NCI-H1092 treated with DMSO at 0.1 percent for 48 hours (cell line): ENCODE measurements at regions not wholly inside any gene's neighbourhood (a gene's known extent, or its start where the extent isn't known, plus 50 kb on each side); places are given as distances from the start of the nearest gene placed in this dataset.

Experiments used
- DNase-seq: peaks from one replicate; lab custom pipeline; 2025; lab: John Stamatoyannopoulos, UW

DNA sequence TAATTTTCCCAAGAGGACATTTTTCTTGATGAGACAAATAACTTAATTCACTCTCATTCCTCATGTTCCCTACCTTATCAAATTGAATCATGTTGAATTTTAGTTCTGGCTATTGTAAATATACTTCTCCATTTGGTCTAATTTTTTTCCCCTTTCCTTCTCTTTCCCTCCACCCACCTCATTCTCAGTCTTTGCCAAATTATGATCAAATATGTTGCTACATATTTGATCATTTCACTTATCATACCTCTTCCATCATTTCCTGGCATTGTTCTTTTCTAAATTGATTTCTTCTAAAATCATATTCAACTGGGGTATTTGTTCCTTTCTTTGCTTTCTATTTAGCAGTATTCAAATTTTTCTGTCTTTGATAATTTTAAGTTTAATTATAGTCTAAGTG is 52.3 kb downstream of the HDGFL1 start:
- no peak for DNase-seq

DNA sequence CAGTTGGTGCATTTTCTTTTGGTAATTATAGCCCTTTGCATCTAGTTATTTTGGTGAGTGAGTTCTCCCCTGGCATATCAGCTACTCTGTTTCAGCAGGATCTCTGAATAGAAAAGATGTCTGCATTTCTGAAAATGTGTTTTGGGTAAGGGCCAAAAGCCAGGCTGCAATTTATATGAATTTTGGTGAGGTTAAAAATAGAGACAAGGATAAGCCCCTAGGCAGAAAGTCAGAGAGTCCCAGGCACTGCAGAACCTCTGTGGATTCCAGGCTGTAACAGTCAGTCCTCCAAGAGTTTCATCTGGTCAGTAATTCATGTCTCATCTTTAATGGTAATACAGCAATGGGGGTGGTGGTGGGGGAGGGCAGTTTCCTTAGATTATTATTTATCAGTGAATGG is 53.0 kb downstream of the HDGFL1 start:
- DNase-seq: no peak

DNA sequence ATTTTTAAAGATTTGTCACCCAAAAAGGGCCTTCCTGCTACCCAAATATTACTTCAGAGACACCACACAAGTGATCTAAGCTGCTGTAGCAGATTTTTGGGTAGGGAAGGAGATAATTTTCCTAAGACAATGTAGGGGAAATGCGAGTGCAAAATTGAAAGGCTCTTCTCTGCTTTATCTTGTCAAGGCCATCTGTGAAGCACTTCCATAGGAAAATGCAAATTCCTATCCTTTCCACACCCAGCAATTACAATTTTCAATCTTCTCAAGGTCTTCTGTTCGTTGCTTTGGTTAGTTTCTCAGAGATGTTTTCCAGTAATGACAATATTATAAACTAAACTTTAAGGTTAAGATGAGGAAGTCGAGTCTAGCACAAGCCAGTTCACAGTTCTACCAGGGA is 53.4 kb downstream of the HDGFL1 start:
- no peak for DNase-seq

DNA sequence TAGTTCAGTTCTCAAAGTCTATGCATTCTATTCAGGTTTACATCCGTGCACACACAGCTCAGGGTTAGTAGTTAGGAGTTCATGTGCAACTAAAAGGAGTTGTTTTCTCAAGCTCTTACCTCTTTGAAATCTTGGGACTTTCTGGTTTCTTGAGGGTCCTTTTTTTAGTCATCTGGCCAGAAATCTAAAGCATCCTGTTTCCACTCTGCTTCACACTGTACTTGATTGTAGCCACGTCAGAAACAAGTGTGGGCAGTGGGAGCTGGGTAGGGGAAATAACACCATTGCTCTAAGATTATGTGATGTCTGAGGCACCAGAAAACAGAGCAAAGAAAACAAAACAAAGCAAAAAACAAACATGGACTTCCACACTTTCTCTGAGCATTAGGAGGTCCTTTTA is 58.3 kb downstream of the HDGFL1 start:
- no peak for DNase-seq

DNA sequence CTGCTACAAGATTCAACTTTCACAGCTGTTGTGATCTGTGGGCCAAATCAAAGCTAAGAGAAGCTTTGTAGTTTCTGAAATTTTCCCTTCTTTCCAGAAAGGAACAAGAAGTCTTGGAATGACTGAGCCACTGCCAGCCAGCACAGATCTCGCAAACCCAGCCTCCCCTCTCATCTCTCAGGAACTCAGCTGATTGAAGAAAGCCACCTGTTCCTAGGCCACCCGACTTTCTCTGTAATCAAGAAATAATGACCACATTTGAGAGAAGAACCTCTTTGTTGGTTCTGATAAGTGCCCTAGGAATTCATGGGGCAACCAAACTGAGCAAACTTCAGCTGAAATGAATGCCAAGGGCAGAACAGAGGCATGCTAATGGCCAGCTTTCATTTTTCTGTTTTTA is 61.7 kb downstream of the HDGFL1 start:
- no peak for DNase-seq

DNA sequence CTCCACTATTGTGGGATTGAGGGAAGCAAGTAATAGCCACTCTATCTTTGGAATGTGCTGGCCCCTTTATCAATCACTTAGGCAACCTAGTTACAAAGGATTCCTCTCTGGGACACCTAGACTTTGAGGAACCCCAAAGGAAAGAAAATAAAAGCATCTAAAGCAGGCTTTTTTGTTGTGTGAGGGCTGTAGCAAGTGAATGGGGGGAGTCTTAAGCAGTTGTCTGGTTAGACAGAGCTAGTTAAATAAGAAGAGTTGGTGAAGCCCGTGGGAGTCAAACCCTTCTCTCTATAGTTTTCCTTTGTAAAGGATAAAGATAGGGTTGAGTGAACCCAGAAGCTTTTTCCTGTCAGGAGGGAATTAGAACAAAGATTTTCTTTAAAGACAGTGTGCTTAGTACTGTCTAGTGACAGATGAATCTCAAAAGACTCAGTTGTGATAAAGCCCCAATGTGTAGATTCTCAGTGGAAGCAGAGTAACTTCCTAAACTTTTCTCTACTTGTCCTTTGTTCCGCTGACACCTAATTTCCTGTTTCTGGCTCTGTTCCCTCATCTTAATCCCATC is 63.3 kb downstream of the HDGFL1 start:
- DNase-seq: no peak

DNA sequence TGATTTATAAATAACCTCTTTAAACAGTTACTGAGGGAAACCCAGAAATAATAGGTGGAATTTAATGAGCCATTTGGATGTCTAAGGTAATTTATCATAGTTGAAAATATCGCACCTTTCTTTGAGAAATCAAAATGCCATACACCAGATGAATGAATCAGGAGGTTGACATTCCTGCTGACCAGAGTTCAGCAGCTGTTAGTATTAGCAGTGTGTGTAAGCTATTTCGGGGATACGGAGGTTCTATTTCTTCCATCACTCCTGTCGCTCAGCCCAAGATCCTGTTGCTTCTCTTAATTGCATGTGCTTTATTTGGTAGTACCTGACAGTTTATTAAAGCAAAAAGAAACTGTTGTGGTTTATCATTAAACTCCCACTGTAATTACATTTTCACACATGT is 67.1 kb downstream of the HDGFL1 start:
- no peak for DNase-seq

DNA sequence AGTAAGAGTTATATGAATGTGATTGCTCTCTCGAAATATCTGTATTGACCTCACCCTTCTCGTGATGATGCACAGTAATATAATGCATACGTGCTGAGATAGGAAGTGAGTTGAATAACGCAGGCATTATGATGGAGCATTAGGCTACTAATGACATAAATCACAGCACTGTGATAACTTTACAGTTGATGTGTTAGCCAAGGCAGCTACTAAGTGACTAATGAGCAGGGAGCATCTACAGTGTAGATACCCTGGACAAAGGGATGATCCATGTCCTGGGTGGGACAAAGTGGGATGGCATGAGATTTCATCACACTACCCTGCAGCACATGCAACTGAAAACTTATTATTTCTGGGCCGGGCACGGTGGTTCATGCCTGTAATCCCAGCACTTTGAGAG is 68.4 kb downstream of the HDGFL1 start:
- no peak for DNase-seq

DNA sequence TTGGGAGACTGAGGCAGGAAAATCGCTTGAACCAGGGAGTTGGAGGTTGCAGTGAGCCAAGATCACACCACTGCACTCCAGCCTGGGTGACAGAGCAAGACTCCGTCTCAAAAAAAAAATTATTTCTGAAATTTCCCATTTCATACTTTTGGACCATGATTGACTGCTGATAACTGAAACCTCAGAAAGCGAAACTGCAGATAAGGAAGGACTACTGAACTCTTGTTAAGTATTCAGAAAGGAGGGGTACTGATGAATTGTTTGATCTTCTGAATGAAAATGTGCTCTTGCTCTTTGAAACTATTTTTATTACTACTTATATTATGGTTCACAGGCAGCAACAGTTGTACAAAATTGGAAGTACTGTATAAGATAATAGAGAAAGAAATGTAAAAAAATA is 69.0 kb downstream of the HDGFL1 start:
- DNase-seq: no peak

DNA sequence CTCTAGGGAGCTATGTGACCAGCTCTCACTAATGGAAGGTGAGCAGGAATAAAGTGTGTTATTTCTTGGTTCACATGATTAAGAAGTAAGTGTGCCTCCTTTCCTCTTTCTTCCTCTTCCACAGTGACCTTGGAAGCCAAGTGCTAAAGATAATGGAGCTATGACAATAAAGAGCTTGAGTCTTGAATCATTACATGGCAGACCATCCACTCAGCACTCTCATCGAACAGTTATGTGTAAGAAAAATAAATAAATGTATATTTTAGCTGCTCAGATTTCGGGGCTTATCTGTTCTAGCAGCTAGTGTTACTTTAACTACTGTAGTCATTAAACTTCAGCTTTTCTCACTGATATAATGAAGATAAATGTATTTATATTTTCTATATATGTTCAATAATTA is 72.9 kb downstream of the HDGFL1 start:
- no peak for DNase-seq

DNA sequence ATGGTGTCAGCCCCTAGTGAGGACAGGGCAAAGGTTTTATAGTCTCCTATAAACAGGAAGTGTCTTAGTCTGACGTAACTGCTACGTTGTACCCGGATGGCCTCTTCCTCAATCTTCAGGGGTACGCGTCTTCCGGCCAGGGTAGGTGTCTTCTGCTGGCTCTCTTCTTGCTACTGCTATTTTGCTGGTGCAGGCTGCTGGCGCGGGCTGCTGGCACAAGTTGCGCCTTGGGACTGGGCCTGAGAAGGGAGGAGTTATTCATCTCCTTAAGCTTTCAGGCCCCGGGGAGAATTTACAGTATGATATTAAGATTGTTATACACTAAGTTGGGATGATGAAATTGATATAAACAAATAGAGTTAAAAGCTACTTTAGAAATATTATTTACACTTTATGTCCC is 74.4 kb downstream of the HDGFL1 start:
- no peak for DNase-seq

DNA sequence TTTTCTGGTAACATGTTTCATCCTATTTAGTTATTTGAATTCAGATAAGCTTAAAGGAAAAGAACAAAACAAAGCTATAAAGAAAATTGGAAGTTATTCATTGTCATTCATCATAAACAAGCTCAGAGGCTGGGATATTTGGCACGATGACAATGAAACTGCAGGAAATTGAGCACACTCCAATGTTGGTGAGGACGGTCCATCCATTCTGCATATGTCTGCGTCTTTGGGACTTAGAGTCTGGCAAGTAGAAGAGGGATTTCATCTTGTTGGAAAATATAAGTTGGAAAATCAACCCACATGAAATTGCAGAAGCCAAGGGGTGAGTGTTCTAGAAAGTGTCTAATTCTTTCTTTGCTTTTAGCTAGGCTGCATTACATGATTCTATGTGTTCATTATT is 78.4 kb downstream of the HDGFL1 start:
- no peak for DNase-seq

DNA sequence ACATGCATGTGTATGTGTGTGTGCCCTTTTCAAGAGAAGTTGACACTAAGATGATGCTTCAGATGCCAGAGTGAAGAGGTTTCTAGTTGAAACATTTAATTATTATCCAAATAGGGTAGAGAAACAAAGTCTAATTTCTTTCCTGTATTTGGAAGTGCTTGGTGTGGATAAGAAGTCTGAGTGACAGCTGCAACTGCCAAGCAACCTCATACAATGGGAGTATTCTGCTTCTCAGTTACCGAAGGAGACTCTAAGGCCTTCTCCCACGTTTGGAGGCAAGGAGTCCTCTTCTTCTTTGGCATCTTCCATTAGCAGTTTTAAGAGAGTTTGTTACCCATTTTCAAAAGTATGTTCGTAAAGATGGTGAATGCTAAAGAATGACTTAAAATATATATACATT is 82.4 kb downstream of the HDGFL1 start:
- DNase-seq: no peak

DNA sequence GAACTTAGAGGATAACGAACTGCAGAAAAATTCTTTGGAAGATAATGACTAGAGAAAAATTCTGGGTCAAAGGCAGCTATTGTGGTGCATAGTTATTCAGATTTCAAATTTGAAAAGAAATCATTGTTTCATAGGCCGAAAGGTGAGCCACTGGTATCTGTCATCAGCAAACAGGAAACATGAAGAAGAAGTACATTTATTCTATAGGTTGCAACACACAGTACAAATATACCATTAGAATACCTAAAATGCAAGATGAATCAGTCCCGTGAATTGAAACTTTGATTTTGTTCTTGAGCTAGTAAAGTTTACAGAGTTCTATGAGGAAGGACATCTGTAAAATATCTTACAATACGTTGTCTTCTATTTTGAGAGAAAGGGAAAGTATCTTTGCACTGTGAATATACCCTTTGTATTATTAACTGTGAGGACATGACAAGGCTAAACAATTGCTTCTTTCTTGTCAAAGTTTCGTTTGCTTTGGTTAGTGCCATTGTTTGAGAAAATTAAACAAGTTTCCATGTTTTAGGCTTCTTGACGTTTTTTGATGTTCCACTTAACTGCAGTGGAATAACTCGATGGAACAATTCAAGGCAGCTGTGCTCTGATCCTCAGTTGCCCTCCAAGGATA is 84.7 kb downstream of the HDGFL1 start:
- no peak for DNase-seq

DNA sequence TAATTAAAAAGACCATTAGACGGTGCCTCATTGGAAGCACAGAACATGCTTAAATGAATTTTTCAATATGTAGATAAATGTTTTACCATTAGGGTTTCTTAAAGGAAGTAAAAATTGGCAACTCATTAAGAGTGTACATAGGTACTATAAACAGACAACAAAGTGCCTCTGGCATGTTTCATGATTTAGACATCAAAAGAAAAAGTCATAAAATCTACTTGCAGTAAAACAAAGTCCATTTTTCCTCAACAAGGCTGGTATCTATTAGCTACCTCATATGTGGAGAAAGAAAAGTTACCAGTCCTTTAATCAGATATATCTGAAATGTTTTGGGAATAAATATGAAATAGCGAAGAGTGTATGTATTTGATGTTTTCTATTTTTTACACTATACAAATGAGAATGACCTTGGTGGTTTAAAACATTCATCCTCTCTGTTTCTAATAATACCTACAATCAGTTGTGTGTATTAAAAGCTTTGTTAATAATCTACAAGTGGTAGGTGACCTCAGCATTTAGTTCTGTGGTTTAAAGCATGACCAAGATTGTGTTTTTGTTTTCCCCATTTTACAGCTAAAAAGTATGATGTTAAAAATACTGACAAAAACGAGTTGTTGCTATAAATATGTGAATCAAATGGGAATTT is 87.5 kb downstream of the HDGFL1 start:
- no peak for DNase-seq

DNA sequence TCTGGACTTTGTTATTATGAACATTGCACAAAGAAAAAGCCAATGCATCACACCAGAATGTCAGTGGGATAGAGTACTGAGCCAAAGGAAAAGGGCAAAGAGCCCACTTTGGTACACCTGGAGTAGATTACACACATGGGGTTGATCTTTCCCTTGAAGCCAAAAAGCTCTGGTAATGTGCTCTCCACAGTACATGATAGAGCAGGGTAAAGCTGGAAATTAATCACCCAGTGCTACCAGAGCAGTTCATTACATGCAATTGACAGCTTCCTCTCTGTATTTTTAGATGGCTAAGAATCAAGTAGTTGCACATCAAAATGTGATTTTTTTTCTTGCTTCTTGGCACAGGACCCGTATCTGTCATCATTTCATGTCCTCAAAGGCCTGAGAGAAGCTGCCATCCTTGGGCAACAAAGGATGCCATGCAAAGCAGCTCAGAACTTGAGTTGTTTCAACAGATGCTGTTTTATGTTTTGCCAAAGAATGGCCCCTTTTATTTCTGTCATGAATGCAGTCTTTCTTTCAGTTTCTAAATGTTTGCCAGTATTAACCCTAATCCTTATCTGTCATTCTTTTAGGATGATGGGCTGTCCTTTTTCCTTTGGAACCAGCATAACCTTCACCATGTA is 88.1 kb downstream of the HDGFL1 start:
- no peak for DNase-seq

DNA sequence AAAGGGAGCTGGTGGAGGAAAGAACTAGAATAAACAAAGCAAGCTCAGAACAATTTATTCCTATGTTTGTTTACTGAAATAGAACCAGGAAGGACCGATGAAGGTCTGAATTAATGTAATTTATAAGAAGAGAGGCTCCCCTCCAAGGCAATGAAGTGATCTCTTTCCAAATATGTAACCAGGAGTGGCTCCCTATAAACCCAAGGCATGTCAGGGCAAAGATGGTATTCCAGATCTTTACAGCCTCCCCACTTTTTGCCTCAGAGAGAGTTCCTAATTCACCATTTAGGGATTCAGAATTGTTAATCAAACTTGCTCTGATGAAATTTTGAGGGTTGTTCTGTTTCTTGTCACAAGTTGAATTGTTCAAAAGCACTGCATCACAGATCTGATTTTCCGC is 88.8 kb downstream of the HDGFL1 start:
- DNase-seq: no peak

DNA sequence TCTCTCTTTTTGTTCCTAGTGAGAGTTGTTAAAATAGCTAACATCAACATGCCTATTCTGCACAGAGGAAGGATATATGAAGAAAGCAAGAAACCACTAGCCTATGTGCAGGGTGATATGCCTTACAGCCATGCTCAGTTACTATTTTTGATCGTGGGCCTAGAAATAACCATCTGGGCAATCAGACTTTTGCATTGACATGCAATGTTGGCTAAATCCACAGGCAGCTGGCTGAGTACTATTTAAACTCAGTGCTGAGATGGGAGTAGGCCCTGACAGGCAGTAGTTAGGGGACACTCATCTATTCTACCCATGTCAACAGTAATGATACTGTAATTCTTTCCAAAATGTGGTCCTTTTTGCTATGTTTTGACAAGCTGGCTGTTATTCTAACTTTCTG is 89.6 kb downstream of the HDGFL1 start:
- DNase-seq: no peak

DNA sequence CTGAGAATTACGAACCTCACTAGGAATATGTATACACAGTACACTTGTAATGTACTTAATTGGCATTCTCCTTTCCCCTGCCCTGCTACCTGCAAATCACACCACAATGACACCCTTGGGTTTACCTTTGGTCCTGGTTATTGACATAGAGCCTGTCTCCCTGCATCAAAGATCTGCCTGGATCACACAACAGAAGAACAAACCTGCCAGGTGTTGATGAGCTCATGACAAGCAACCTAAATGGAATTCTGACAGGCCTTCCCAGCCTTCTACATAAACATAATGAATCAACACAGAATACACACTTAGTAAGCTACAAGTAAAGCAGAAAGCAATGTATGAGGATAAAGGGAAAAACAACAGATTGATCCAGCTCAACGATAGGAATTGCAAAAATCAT is 95.6 kb downstream of the HDGFL1 start:
- no peak for DNase-seq

DNA sequence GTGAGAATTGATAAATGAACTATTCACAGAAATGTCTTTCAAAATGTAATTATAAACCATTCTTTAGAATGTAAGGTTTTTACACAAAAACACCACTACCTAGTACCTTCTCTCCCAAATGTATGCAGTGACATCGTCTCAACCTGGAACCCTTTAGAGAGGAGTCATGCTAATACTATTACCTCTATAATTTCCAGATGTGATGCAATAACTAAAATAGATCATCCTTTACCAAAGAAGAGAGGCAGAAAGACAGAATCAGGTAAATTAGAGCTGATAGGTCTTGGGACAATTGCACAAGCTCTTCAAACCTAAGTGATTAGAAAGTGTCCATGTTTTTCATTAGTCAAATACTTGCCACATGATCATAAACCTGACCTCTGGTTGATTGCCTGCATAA is 96.7 kb downstream of the HDGFL1 start:
- DNase-seq: no peak

DNA sequence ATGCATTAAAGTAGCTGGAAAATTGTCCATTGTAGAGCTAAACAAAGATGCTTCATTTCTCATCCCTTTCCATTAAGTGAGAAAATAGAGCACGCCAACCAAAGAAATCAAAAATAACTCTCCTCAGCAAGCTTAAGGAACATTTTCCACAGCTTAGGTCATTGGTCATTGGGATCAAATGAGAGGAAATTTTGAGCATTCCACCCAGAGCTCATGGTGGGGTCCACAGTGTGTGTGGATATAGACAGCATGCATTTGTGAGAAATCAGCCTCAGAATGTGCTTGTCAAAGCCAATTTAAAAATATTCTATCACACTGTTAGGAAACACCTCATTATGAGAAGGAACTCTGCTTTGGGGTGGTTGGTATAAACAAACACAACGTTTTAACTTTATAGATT is 97.2 kb downstream of the HDGFL1 start:
- no peak for DNase-seq

DNA sequence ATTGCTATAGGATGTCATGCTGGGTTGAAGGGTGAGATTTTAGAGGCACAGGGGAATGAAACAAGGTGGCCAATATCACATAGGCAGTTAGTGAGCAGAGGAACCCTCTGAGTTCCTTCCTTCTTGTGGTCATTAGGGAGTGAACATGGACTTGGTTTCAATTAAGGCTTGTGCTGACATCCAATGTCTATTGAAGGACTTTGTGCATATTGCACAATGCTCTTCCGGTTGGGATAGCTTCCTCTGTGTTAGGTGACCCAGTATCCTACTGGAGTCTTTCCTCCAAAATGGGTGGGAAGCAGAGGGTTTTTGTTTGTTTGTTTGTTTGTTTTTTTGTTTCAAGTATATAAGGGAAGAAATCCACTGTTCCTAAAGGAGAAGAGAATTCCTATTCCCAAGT is 98.5 kb downstream of the HDGFL1 start:
- no peak for DNase-seq

DNA sequence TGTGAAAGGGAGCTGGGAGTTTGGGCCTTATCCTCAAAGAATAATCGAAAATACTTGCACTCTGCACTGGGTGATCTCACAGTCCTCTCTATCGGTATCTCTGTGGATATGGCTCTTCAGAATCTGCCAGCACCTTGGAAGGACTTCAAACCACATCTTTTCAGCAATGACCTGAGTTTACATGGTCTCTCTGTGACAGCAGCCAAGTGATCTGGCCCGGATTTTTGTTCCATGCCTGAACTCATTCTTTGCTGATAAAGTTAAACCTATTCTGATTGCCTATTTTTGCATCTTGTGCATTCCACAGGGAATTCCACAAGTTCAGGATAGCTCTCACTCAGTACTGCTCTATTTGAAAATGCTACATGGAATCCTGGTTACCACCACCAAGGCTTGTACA is 98.9 kb downstream of the HDGFL1 start:
- no peak for DNase-seq

DNA sequence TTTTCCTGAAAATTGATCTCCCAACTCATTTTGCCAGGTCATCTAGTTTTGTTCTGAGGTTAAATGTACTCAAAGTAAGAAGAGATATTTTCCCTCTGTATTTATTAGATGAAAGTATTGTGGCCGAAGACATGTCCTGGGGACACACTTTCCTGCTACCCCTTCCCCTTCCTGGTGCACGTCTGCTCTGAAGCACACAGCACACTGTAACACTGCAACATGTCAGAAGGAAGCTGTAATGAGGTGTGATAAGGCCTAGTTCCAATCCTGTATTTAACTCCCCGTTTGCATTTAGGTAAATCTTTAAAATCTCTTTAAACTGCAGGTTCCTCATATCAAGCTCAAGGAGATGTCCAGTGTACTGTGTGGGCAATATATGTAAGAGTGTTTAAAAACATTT is 99.4 kb downstream of the HDGFL1 start:
- DNase-seq: no peak
